GM18907 (cell line): ENCODE measurements at regions not wholly inside any gene's neighbourhood (a gene's known extent, or its start where the extent isn't known, plus 50 kb on each side); places are given as distances from the start of the nearest gene placed in this dataset.
"Not testable (repeated sequence)": the region's sequence is repeated elsewhere in the genome, so short reads cannot be mapped to it uniquely, and the experiment has no call there.

Experiments
- ATAC-seq: cut with Tn5 transposase; IDR thresholded peaks from one replicate; pipeline ENCODE4 v1.9.1; 2021; ENCODE audit warnings: mild to moderate bottlenecking, moderate library complexity; ENCODE audit not compliant: unreplicated experiment

DNA sequence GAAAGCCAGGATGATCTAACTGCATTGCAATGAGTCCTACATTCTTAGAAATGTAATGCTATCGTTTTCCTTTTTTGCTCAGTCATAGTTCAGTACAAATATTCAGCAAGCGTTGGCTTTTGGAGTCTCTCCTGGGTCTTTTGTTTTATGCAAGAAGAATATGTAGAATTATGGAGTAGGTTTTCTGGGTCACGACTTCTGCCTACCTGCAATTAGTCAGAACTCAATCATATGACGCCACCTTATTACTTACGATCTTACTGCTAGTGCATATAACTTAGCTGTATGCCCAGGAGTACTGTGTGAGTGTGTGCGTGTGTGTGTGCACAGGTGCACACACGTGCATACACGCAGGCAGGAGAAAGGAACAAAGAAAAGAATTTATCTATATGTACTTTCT, 640.2 kb downstream of the STK39 start:
- ATAC-seq: no peak

GRCh38 chr2:167602122-167602521, 645.3 kb downstream of the STK39 start:
- ATAC-seq: no peak

DNA sequence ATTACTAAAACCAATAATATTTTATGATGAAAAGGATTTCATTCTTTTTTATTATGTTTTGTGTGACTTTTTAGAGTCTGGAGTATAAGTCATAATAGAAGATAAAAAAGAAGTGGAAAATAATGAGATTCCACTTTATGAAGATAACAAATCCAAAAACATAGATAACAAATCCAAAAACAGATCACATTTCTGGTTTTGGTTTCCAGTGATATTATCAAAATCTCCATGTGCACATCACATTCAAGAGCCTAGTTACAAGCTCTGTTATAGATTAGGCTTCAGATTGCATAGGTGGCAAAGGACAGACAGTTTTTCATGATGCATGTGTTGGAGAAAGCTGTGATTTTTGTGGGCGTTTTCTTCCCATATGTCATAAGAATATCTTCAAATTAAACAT, 648.2 kb downstream of the STK39 start:
- no peak for ATAC-seq

DNA sequence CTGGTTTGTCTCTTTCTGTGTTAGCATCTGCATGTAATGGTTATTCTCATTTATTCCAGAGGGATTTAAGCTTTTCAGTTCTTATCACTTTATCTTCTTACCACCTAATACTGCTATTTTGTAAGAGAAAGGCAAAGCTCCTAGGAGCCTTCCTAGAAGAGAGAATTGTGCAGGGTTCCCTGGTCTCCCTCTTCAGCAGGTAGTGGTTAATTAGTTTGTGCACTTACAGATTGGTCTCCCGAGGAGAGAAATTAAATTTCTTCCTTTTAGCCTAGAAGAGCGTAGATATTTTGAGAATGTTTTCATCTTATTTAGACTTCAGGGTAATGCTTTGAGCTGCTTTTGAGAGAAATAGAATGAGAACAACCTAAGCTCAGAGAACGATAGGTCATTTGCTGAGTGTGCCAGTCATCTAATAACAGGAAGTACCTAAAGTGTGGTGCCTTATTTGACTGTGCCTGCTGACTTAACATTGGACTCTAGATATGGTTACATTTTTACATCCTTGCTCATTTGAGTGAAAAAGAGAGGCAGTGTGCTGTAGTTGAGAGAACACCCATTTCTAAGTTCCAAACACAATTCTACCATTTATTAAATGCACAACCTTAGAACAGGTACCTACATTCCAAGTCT, 651.4 kb downstream of the STK39 start:
- ATAC-seq: peak; percentile 100

DNA sequence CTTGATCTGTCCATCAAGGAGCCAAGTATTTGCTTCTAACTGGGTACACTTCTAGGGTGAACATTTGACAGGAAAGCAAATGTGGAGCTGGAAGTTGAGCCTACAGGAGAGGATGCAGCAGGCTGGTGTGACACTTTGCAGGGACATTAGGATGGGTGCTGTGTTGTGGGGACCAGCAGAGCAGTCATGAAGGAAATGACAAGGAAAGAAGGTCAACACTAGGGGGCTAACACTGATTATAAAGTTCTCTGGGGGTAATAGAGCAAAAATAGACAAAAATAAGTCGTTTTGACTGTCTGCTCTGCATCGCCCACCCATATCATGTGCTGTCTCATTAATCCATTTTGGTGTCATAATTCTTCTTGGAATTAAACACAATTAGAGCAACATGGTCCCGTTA, 652.4 kb downstream of the STK39 start:
- ATAC-seq: no peak

GRCh38 chr2:167592441-167592840, 655.0 kb downstream of the STK39 start:
- ATAC-seq: no peak

DNA sequence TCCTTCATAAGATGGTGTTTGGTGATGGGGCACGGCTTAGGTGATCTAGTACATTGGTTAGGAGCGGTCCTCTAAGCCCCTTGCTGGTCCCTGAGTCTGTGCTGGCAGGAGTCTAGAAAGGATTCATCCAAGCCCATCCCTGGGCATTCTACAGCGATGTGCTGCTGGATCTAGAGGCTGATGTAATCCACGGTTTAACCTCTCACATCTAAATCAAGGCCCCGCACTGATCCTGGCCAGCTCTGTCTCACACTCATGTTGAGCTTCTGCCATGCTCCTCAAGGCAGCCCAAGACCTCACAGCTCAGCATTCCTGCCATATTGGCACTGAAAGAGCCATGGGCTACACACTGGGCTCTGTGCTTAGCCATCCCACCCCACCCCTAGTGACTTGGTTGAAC, 664.8 kb downstream of the STK39 start:
- no peak for ATAC-seq

- ATAC-seq: no peak
Observed at GRCh38 chr2:167581961-167582574, 665.3 kb downstream of the STK39 start.

DNA sequence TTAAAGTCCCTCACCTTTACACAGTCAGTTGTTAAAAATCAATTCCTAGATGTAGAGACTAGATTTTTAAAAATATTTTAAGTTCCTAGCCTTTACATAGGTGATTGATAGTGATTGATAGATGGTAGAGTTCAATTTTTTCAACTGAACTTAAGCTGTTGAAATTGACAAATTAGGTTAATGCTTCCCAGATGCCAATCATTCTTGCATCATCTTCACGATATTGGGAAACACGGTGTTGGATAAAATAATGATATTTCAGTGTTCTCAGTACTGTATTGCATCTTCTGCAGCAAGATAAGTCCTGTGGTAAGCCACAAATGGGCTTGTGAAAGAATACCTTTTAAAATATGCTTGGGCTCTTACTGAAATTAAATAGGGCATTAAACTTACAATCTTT, 667.6 kb downstream of the STK39 start:
- no peak for ATAC-seq

GRCh38 chr2:167575276-167575675, 672.1 kb downstream of the STK39 start:
- ATAC-seq: no peak

DNA sequence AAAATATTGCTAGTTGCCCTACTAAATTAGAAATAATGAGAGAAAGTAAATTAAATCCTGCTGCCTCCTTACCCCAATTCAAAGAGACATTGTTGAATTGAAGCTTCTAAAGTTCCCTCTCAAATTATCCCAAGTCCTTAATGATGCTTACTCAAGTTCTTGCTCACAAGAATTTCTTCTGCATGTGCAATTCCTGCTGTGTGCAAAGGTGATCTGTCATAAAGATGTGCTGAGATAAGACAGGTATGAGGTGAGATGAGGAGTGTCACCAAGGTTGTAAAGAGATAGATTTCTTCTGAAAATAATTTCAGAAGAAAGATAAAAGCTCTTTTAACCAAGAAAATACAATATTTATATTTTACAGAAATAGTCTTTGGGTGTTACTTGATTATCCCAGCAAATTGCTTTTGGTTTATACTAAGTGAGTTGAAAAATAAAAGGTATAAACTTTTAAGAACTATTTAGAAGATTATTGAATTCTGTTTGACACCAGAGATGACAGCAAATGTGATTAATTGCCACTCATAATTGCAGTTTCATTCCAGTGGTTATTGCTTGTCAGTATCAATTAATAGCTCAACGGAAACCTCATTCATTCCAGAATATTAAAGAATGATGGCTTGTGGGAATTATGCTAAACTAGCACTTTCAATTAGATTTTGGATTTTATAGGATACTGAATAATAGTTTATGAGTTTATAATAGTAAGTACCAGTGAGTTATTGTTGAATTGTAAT, 674.3 kb downstream of the STK39 start:
- ATAC-seq: no peak

DNA sequence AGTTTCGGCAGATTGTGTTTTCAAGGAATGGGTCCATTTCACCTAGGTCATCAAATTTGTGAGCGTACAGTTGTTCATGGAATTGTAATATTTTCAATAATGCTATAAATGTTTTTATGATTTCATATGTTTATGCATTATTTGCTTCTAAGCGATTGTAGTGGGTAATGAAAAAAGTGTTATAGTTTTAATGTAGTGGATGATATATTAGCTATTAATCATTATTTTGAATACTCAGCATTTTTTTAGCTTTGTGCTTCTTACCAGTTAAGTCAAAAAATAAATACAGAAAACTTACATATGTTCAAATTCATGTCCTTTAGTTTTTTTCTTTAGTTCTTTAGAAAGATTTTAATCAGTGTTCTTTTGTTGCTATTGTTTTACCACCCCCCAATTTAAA, 677.0 kb downstream of the STK39 start:
- no peak for ATAC-seq

DNA sequence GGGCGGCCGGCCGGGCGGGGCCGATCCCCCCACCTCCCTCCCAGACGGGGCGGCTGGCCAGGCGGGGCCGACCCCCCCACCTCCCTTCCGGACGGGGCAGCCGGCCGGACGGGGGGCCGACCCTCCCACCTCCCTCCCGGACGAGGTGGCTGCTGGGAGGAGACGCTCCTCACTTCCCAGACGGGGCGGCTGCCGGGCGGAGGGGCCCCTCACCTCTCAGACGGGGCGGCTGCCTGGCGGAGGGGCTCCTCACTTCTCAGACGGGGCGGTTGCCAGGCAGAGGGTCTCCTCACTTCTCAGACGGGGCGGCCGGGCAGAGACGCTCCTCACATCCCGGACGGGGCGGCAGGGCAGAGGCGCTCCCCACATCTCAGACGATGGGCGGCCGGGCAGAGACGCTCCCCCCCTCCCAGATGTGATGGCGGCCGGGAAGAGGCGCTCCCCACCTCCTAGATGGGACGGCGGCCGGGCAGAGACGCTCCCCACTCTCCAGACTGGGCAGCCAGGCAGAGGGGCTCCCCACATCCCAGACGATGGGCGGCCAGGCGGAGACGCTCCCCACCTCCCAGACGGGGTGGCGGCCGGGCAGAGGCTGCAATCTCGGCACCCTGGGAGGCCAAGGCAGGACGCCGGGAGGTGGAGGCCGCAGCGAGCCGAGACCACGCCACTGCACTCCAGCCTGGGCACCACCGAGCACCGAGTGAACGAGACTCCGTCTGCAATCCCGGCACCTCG, 675.8 kb downstream of the XIRP2 start:
- ATAC-seq: not testable (repeated sequence)

GRCh38 chr2:167558272-167558991, 670.2 kb downstream of the XIRP2 start:
- not testable (repeated sequence) for ATAC-seq

DNA sequence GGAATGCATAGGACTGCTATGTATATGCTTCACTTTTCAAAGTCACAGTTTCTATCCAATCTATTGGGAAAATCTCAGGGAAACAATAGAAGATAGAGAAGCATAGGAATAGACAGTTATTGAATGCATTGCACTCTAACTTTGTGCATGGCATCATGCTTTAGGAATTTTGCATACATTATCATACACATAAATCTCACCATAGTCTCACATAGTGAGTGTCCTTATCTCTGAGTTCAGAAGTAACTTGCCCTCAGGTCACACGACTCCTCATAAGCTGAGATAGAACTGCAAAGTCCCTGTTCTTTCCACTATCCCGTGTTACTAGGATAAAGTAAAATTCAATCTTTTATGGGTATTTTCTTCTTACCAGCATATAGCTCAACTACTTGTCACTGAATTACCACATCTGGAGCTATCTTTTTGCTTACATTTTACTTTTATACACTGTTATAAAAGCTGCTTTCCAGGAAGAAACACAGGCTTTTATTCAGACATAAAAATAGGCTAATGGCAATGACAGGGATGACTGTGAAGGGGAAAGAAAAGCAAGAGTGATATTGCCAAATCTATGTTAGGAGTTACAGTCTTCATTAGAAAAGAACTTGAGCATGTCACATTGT, 666.9 kb downstream of the XIRP2 start:
- no peak for ATAC-seq

DNA sequence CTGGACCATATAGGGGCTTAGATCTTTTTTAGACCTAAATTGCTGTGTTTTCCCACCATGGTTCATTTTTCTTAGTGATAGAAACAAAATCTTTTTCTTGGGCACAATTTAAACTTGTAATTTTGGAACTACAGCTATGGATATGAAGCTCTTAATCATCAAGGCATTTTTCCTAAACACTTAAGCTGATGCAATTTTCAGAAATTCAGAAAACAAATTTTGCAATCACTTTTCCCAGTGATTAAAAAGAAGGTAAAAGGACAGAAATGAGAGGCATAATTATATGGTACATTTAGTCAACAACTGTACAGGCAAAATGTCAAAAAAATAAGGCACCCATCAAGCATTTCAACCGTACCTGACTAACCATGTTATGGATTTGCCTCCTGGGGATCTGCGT, 665.4 kb downstream of the XIRP2 start:
- ATAC-seq: no peak

- ATAC-seq: no peak
Observed at GRCh38 chr2:167551416-167551815, 663.1 kb downstream of the XIRP2 start.

DNA sequence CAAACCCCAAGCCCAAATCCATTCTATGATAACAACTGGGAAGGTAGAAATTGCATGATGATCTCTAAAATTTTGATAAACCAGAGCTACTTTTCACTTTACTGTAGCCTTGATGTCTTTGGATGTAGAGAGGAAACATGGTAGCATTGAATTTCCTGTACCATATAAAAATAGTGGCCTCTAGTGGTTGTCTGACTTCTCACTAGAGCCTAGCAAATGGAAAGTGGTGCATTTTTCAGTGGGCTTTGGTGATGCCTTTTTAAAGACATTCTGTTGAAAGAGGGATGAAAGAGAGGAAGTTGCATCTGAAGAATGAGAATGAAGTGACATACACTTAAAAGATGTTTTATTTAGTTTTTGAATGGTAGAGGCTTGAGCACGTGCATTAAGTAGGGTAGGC, 662.2 kb downstream of the XIRP2 start:
- no peak for ATAC-seq

- ATAC-seq: no peak
Observed at GRCh38 chr2:167548396-167548795, 660.1 kb downstream of the XIRP2 start.

DNA sequence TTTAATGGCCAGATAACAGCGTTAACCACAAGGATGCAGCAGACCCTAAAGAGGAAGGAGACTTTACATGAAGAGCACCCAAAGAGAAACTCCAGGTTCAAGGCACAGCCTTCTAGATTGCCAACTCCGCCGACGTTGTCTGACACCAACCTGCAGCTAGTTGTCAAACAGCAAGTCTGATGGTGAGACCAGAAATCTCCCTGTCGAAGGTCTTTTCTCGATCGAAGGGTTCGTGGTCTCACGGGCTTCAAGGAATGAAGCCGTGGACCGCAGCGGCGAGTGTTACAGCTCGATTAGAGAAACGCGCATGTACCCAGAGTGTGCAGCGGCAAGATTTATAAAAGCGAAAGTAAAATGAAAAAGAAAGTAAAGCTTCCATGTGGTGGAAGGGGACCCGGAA, 656.3 kb downstream of the XIRP2 start:
- ATAC-seq: no peak

DNA sequence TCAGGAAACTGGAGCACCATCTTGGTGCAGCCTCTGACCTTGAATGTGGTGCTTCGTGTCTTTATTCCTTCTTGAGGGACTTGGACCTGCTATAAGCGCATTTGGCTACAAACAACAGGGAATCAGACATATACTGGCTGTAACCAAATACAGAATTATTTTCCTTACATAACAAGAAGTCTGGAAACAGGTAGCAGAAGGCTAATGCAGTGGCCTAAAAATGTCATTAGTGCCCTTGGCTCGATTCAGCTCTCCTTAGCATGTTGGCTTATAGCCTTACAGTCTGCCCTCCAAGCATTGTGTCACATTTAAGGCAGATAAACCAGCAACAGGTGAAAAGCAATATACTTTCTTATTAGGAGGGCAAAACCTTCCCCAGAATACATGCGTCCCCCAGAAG, 655.4 kb downstream of the XIRP2 start:
- no peak for ATAC-seq
